ENCODE measurements at regions not wholly inside any gene's neighbourhood (a gene's known extent, or its start where the extent isn't known, plus 50 kb on each side); places are given as distances from the start of the nearest gene placed in this dataset.

GRCh38 chr11:123378096-123378495 is 52.0 kb upstream of the GRAMD1B start:
- no peak for DNase-seq (ENCODE audit: low spot score)

GRCh38 chr11:123377355-123377754 is 52.7 kb upstream of the GRAMD1B start:
- peak; percentile 80 for DNase-seq (ENCODE audit: low spot score)

- no peak for DNase-seq (ENCODE audit: low spot score)
These were observed 54.2 kb upstream of the GRAMD1B start for GRCh38 chr11:123375832-123376231.

- DNase-seq (ENCODE audit: low spot score), result no peak
These were observed 55.5 kb upstream of the GRAMD1B start for GRCh38 chr11:123374622-123374968.

DNA sequence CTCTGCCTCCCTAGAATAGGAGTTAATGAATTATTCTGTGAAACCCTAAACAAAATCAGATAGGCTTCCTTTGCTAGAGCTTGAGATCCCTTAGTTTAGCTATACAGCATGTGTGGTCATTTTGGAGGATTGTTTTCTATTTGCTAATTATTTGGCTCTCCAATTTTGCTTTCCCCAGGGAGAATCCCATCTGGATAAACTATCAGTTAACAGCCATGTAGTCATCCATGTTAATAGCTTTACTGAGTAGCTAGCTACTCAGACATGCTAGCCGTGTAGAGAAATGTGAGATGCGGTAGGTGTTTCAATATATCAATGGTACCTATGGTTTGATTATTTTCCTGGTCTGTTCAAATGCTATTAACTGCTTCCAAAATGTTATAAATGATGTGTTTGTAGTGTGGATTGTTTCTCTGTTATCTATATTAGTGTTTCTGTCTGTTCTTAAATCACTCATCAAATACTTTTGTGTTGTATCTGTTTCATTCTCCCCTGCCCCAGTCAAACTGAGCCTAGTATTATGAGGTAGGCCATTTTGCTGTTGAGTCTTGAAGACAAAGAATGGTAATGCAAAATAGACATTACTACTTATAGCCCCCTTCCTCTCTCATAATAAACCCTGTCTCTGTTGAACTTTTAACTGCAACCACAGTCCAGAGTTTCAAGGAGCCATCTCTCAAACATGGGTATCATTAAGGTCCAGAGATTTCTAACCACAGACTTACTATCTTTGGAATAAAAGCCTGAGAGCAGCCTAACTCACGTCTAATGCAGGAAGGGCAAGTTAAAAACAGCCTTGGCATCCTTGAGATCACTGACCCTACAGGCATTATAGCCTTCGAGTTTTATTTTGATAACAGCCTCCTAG is 56.1 kb upstream of the GRAMD1B start:
- DNase-seq (ENCODE audit: low spot score), result no peak

- DNase-seq (ENCODE audit: low spot score), result peak; percentile 33
These were observed 58.4 kb upstream of the GRAMD1B start for GRCh38 chr11:123371506-123372297.

DNA sequence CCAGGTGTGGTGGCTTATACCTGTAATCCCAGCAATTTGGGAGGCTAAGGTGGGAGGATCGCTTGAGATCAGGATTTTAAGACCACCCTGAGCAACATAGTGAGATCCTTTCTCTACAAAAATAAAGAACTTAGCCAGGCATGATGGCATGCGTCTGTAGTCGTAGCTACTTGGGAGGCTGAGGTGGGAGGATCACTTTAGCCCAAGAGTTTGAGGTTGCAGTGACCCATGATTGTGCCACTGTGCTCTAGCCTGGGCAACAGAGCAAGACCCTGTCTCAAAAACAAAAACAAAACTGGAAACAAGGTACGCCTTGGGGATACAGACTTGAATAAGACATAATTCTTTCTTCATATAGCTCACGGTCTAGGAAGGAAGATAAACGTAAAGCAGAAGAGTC is 63.1 kb upstream of the GRAMD1B start:
- DNase-seq (ENCODE audit: low spot score), result no peak

GRCh38 chr11:123365955-123366354 is 64.1 kb upstream of the GRAMD1B start:
- DNase-seq (ENCODE audit: low spot score), result no peak

- no peak for DNase-seq (ENCODE audit: low spot score)
These were observed 66.0 kb upstream of the GRAMD1B start for GRCh38 chr11:123364080-123364479.

- DNase-seq (ENCODE audit: low spot score), result no peak
These were observed 66.5 kb upstream of the GRAMD1B start for GRCh38 chr11:123363556-123363955.

DNA sequence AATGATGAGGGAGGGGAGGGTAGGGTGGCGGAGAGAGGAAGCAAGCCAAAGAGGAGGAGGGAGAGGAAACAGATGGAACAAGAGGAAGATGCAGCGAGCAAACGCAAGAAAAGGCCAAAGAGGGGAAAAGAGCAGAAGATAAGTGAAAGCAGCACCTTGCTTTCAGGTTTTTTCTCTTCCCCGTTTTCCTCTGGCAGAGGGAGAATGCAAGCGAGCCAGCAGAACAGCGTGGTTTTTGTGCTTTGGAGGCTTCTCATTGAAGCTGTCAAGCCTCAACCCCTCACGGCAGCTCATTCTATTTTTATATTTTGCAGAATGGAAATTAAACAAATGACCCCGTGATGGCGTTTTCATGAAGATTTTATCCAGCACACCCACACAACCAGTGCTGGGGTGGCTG is 67.1 kb upstream of the GRAMD1B start:
- no peak for DNase-seq (ENCODE audit: low spot score)

DNA sequence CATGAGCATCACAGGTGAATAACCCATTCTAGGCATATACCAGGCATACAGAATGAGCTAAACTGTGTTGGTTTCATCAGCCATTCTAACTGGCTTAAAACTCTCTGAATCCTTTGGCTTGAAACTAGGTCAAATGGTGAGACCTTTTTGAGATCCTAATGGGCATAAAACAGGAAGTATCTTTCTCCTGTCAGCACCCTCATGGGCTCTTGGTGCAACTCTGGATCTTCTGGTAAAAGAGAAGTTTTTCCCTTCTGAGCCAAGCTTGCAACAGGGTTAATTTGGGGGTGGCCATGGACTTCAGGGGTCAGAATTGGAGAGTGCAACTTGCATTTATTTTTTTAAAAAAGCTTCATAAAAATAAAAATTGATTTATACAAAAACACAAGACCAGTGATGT is 67.9 kb upstream of the GRAMD1B start:
- no peak for DNase-seq (ENCODE audit: low spot score)

GRCh38 chr11:123361110-123361509 is 69.0 kb upstream of the GRAMD1B start:
- no peak for DNase-seq (ENCODE audit: low spot score)

DNA sequence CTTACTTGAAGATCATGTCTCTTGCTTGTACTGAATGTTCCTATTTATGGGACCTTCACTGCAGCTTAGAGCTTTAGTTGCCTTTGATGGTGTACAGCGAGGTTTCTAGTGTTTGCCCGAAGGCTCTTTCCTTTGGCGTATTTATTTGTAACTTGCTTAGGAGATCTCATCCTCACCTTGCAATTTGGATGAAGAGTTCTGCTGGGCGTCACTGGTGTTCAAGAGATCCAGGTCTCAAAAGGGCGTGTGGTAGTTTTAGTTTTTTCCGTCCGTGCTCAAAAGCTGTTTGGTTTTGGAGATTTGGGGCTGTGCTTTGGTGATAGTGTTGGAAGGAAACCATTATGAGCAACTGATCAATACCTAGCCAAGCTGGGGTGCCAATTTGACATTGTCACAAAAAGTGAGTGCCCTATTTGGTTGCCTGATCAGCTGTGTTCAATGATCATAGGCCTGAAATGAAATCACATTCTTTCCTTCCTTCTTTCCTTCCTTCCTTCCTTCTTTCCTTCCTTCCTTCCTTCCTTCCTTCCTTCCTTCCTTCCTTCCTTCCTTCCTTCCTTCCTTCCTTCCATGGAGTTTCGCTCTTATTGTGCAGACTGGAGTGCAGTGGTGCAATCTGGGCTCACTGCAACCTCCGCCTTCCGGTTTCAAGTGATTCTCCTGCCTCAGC is 69.7 kb upstream of the GRAMD1B start:
- no peak for DNase-seq (ENCODE audit: low spot score)

DNA sequence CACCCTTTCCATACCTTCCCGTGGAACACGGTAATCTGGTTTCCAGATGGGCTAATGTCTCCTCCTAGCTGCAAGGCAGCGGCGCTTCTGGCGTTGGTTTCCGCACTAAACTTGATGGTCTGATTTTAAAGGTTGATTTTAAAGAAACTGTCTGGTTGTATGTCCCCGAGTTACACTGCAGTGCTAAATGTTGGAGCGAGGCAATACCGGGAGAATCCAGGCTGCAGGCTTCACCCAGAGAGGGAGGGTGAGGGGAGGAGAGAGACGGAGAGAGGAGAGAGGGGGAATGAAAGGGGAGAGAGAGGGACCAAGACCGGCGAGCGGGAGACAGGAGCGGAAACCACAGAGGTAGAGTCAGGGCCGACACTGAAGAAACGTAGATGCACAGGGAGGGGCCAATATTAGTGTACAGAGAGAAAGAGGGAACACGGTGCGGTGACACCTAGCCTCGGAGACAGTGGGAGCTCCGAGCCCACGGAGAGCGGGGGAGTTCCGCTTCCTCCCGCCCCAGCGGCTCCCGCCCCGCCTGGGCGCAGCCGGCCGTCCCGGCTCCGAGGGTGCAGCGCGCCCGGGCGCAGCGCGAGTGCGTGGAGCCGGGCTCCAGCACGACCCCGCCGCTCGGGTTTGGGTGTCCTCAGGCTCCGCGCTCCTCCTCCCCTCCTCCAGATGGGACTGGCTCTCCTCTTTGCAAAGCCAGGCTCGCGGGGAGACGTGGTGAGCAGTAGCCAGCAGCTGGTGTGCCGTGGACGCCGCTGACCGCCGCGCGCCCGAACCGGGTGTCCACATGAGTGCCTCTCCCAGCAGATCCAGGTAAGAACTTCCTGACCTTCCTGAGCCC is 71.9 kb upstream of the GRAMD1B start:
- DNase-seq (ENCODE audit: low spot score), result peak; percentile 23

DNA sequence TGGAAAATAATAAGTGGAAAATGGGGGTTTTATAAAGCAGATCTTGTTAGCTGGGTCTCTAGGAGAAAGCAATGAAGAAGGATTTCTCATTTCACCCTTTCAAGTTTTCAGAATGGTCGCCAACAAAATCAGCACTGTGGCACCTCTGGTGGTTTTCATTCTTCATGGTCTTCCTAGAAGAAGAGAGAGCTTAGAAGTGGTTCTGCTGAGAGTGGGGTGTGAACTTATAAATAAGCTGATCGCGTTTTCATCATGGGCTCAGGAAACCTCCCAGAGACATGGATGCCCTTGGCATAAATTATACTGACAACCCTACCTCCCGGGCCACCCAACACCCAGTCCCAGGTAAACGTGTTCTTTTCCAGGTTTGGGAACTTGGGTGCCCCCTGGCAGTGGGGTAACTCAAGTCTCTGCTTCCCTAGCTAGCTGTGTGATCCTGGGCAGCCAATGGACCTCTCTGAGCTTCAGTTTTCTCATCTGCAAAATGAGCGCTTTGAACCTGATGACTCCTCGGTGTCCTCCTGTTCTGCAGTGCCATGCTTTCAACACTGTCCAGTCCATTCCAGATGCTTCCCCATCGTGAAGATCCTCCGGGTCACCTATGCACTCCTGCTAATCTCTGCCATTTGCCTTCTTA is 72.6 kb upstream of the GRAMD1B start:
- DNase-seq (ENCODE audit: low spot score), result no peak

DNA sequence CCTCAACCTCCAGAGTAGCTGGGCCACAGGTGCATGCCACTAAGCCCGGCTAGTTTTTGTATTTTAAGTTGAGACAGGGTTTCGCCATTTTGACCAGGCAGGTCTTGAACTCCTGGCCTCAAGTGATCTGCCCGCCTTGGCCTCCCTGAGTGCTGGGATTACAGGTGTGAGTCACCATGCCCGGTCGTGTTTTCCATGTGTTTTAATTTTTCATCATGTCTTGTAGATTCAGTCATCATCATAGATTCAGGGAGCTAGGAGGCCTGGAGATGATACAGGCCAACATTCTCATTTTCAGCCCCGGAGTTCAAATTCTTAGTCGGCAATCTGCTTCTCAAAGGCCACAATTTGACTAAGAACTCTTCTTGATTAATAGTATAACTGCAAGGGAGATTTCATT is 73.5 kb upstream of the GRAMD1B start:
- no peak for DNase-seq (ENCODE audit: low spot score)

- DNase-seq (ENCODE audit: low spot score), result no peak
These were observed 75.6 kb upstream of the GRAMD1B start for GRCh38 chr11:123354371-123354975.

DNA sequence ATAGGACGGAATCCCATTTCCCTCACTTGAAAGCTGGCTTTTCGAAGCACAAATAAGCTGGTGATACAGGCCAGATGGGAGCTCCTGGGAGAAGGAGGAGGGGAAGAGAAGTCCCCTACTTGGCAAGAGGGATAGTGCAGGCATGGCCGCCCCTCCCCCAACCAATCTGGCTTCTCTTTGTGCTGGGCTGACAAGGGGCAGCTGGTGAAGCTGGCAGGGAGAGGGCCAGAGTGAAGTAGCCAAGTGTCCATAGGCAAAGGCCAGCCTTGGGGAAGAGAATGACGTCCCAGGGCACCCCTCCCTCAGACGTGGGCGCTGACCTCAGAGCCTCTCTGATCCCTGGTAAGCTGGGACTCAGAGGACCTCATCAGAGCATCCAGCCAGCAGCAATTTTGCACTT is 78.7 kb upstream of the GRAMD1B start:
- DNase-seq (ENCODE audit: low spot score), result peak; percentile 56

GRCh38 chr11:123349382-123349781 is 80.7 kb upstream of the GRAMD1B start:
- DNase-seq (ENCODE audit: low spot score), result no peak

All from SK-N-DZ (cell line).